Activated T-helper 2 cell treated with anti-CD3 and anti-CD28 coated beads, Interferon-gamma antibody, Interleukin-2, Interleukin-4, amounts not matched to agents 10 μg/mL and 5 μg/mL and 100 μg/mL, durations not matched to agents 14 hours and 24 hours and 36 hours (primary cell): ENCODE measurements at regions not wholly inside any gene's neighbourhood (a gene's known extent, or its start where the extent isn't known, plus 50 kb on each side); places are given as distances from the start of the nearest gene placed in this dataset.

Experiments used
- DNase-seq: peaks from one replicate; pipeline ENCODE4 v3.0.0; 2021; ENCODE audit warnings: low spot score
- H3K27ac Mint-ChIP-seq: one replicate; pipeline ENCODE4 v1.8.0; 2021; ENCODE audit warnings: mixed read lengths
- H3K27me3 Mint-ChIP-seq: one replicate; pipeline ENCODE4 v1.8.0; 2021; ENCODE audit warnings: low read depth, mixed read lengths
- H3K36me3 Mint-ChIP-seq: one replicate; pipeline ENCODE4 v1.8.0; 2021; ENCODE audit warnings: low read depth, mixed read lengths
- H3K4me1 Mint-ChIP-seq: one replicate; pipeline ENCODE4 v1.8.0; 2021; ENCODE audit warnings: low read depth, mixed read lengths
- H3K4me3 Mint-ChIP-seq: one replicate; pipeline ENCODE4 v1.8.0; 2021; ENCODE audit warnings: low read depth, mild to moderate bottlenecking, moderate library complexity, mixed read lengths
- H3K9me3 Mint-ChIP-seq: one replicate; pipeline ENCODE4 v1.8.0; 2021; ENCODE audit warnings: mixed read lengths
- intact Hi-C: fragments of 100-400 bp; cut with micrococcal nuclease; formaldehyde crosslinking; loops from one replicate; pipeline ENCODE4 v1.15.1; 2023

GRCh38 chr2:7601990-7602389, 684.8 kb downstream of the RNF144A start:
- DNase-seq, result no peak
- intact Hi-C loops, result no loop called here
- Mint-ChIP-seq H3K4me3 (no peak overlapping the region), H3K4me1 (peaks cover 23% of the 10 kb centered on the region), H3K27ac (no peak overlapping the region), H3K36me3 (peaks cover 12% of the 10 kb centered on the region), H3K9me3 (peaks cover 22% of the 10 kb centered on the region), H3K27me3 (no peaks in the 10 kb centered on the region)

DNA sequence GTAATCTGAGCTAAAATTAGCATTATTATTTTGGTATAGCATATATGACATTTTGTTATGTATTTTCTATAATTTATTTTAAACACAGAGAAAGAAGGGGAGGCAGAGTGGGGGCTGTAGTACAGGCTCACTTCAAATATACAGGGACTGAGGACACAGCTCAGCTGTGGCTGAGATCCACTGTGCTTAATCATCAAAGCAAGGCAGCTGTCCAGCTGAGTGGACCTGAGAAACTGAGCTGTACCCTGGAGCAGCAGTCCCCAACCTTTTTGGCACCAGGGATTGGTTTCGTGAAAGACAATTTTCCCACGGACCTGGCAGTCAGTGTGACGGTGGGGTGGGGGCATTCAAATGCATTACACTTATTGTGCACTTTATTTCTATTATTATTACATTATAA, 687.2 kb downstream of the RNF144A start:
- DNase-seq, result no peak
- peaks cover 20% of the 10 kb centered on the region for H3K4me1 Mint-ChIP-seq
- no peaks in the 10 kb centered on the region for H3K27me3 Mint-ChIP-seq
- H3K4me3 Mint-ChIP-seq, result no peak overlapping the region
- intact Hi-C loops, result no loop called here
- peaks cover 22% of the 10 kb centered on the region for H3K9me3 Mint-ChIP-seq
- H3K27ac Mint-ChIP-seq, result no peak overlapping the region
- H3K36me3 Mint-ChIP-seq, result peaks cover 7% of the 10 kb centered on the region

DNA sequence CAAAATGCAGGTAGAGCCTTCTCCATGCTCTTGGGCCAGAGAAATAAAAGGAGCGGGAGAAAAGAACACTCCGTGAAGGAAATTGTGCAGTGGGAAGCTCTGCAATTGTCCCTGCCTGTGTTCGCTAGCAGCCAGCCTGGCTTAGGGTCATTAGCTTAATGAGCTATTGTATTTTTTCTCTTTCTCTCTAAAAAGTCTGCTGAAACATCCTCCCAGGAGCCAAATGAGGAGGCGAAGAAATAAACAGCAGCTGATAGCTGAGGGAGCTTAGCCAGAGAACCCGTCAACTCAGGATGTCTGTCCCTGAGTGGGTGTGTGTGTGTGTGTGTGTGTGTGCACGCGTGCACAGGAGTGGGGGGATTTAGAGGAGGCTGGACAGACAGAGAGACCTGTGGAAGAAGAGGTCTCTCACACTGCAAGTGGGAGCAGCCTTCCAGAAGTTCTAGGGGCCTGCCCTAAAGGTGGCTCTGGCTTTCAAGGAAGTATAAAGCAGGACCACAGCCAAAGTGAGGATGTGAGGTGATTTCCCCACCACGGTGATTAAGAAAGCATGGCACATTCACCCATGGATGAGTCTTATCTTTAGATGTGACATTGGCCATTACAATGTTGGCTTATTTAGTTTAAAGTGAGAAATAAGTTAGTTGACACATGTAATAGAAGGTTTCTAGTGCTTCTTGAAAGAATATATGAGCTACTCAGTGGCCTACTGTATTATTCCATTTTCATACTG, 690.4 kb downstream of the RNF144A start:
- Mint-ChIP-seq H3K27ac (peak overlapping the region; percentile 59), H3K9me3 (peaks cover 3% of the 10 kb centered on the region)

DNA sequence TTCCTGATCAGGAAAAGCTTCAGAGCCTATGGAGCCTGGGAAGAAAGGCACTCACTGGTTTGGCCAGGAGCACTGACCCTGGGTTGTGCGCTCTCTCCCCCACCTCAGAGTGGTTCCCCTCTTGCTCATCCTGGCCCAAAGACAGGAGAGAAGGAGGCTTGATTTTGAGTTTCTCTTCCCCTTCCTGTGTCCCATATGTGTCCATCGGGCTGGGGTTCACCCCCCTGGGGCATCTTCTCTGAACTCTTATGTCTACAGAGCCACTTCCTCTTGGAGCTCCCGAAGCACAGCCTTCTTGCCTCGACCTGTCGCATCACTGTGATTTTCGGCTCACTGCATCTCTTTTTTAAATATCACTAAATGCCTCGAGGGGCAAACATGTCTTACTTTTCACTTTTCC, 692.3 kb downstream of the RNF144A start:
- H3K4me3 Mint-ChIP-seq, result no peak overlapping the region
- intact Hi-C loops, result no loop called here
- peaks cover 47% of the 10 kb centered on the region for H3K4me1 Mint-ChIP-seq
- H3K36me3 Mint-ChIP-seq, result no peaks in the 10 kb centered on the region
- no peaks in the 10 kb centered on the region for H3K9me3 Mint-ChIP-seq
- no peaks in the 10 kb centered on the region for H3K27me3 Mint-ChIP-seq
- no peak for DNase-seq
- H3K27ac Mint-ChIP-seq, result peak overlapping the region; percentile 37

More for the DNA sequence above, 690.4 kb downstream of the RNF144A start:
- H3K4me1 Mint-ChIP-seq, result peaks cover 47% of the 10 kb centered on the region
- H3K4me3 Mint-ChIP-seq, result no peak overlapping the region
- intact Hi-C loops, result no loop called here
- DNase-seq, result no peak
- H3K36me3 Mint-ChIP-seq, result no peaks in the 10 kb centered on the region
- no peaks in the 10 kb centered on the region for H3K27me3 Mint-ChIP-seq

DNA sequence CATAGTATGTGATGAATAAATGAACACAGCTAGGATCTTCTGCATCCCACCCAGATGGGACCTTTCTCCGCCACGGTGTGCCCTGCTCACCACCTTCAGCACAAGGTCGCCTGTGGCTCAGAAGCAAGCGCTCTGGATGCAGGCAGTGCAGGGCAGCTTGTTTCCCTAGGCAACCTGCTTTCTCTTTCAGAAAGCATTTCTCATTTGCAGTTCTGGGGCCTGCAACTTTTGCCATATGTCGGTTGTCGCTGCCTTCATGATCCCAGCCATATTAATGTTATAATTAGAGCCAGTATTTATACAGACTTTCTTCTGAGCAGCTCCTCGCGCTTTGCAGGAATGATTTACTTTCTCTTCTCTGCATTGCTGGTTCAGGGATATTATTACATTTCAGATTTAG, 692.8 kb downstream of the RNF144A start:
- H3K9me3 Mint-ChIP-seq, result no peaks in the 10 kb centered on the region

GRCh38 chr2:7611750-7612149, 694.5 kb downstream of the RNF144A start:
- Mint-ChIP-seq H3K4me1 (peaks cover 46% of the 10 kb centered on the region), H3K27me3 (no peaks in the 10 kb centered on the region), H3K36me3 (no peaks in the 10 kb centered on the region), H3K27ac (peak overlapping the region; percentile 38), H3K9me3 (no peaks in the 10 kb centered on the region), H3K4me3 (peak overlapping the region; percentile 24)
- intact Hi-C loops, result loop anchor here (5.0 kb wide), 1 partner anchor 116 kb away; no protein-coding TSS in a partner anchor
- DNase-seq, result no peak

More for the DNA sequence above, 692.8 kb downstream of the RNF144A start:
- H3K27me3 Mint-ChIP-seq, result no peaks in the 10 kb centered on the region
- H3K36me3 Mint-ChIP-seq, result no peaks in the 10 kb centered on the region
- no peak overlapping the region for H3K4me3 Mint-ChIP-seq
- intact Hi-C loops, result loop anchor here (5.0 kb wide), 1 partner anchor 117 kb away; no protein-coding TSS in a partner anchor
- peaks cover 47% of the 10 kb centered on the region for H3K4me1 Mint-ChIP-seq
- DNase-seq, result no peak
- H3K27ac Mint-ChIP-seq, result peak overlapping the region; percentile 37

DNA sequence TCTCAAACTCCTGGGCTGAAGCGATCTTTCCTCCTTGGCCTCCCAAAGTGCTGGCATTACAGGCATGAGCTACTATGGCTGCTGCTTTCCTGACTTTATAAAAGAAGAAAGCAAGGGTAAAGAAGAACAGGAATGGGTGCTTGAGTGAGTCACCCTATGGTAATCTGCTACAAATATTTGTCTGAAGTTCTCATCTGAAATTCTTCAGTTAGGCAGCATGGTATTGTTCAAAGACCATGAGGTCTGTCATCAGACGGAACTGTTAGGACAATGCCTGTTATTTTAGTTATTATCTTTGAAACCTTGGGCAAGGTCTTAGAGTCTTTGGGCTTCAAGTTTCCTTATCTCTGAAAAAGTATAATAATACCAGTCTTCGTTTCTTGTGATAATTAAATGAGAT, 695.8 kb downstream of the RNF144A start:
- H3K9me3 Mint-ChIP-seq, result no peaks in the 10 kb centered on the region
- no peak overlapping the region for H3K4me3 Mint-ChIP-seq
- intact Hi-C loops, result loop anchor here (5.0 kb wide), 1 partner anchor 114 kb away; no protein-coding TSS in a partner anchor
- DNase-seq, result no peak
- H3K36me3 Mint-ChIP-seq, result no peaks in the 10 kb centered on the region
- no peaks in the 10 kb centered on the region for H3K27me3 Mint-ChIP-seq
- peaks cover 35% of the 10 kb centered on the region for H3K4me1 Mint-ChIP-seq
- no peak overlapping the region for H3K27ac Mint-ChIP-seq

GRCh38 chr2:7613831-7614230, 696.6 kb downstream of the RNF144A start:
- no peak overlapping the region for H3K4me3 Mint-ChIP-seq
- peaks cover 30% of the 10 kb centered on the region for H3K4me1 Mint-ChIP-seq
- DNase-seq, result no peak
- no peaks in the 10 kb centered on the region for H3K36me3 Mint-ChIP-seq
- H3K9me3 Mint-ChIP-seq, result no peaks in the 10 kb centered on the region
- H3K27ac Mint-ChIP-seq, result no peak overlapping the region
- H3K27me3 Mint-ChIP-seq, result no peaks in the 10 kb centered on the region
- intact Hi-C loops, result loop anchor here (5.0 kb wide), 1 partner anchor 113 kb away; no protein-coding TSS in a partner anchor

GRCh38 chr2:7618031-7618430, 700.8 kb downstream of the RNF144A start:
- no peak for DNase-seq
- Mint-ChIP-seq H3K4me1 (peaks cover 28% of the 10 kb centered on the region), H3K27me3 (no peaks in the 10 kb centered on the region), H3K9me3 (peaks cover 12% of the 10 kb centered on the region), H3K36me3 (peaks cover 14% of the 10 kb centered on the region), H3K27ac (no peak overlapping the region), H3K4me3 (no peak overlapping the region)
- intact Hi-C loops, result no loop called here

- intact Hi-C loops, result no loop called here
- peaks cover 14% of the 10 kb centered on the region for H3K36me3 Mint-ChIP-seq
- DNase-seq, result no peak
- H3K4me3 Mint-ChIP-seq, result no peak overlapping the region
- H3K9me3 Mint-ChIP-seq, result peaks cover 12% of the 10 kb centered on the region
- no peaks in the 10 kb centered on the region for H3K27me3 Mint-ChIP-seq
- H3K4me1 Mint-ChIP-seq, result peaks cover 28% of the 10 kb centered on the region
- peak overlapping the region; percentile 2 for H3K27ac Mint-ChIP-seq
These were observed 702.2 kb downstream of the RNF144A start for GRCh38 chr2:7619203-7619970.

- H3K4me1 Mint-ChIP-seq, result peaks cover 35% of the 10 kb centered on the region
These were observed 703.0 kb downstream of the RNF144A start for GRCh38 chr2:7620255-7620654.

GRCh38 chr2:7621018-7621814, 704.0 kb downstream of the RNF144A start:
- peaks cover 40% of the 10 kb centered on the region for H3K4me1 Mint-ChIP-seq
- no peaks in the 10 kb centered on the region for H3K27me3 Mint-ChIP-seq
- intact Hi-C loops, result loop anchor here (2.0 kb wide), 2 partner anchors 50 to 54 kb away; no protein-coding TSS in a partner anchor
- H3K4me3 Mint-ChIP-seq, result no peak overlapping the region
- H3K36me3 Mint-ChIP-seq, result peaks cover 17% of the 10 kb centered on the region
- DNase-seq, result no peak
- H3K27ac Mint-ChIP-seq, result peak overlapping the region; percentile 43
- H3K9me3 Mint-ChIP-seq, result peaks cover 16% of the 10 kb centered on the region

More at GRCh38 chr2:7620255-7620654, 703.0 kb downstream of the RNF144A start:
- DNase-seq, result no peak
- H3K9me3 Mint-ChIP-seq, result peaks cover 16% of the 10 kb centered on the region
- H3K36me3 Mint-ChIP-seq, result peaks cover 17% of the 10 kb centered on the region
- H3K27me3 Mint-ChIP-seq, result no peaks in the 10 kb centered on the region
- H3K27ac Mint-ChIP-seq, result peak overlapping the region; percentile 25
- intact Hi-C loops, result loop anchor here (2.0 kb wide), 2 partner anchors 51 to 53 kb away; no protein-coding TSS in a partner anchor
- H3K4me3 Mint-ChIP-seq, result no peak overlapping the region
